DOHH2 (cell line): ENCODE measurements at regions not wholly inside any gene's neighbourhood (a gene's known extent, or its start where the extent isn't known, plus 50 kb on each side); places are given as distances from the start of the nearest gene placed in this dataset.

ENCODE experiments used
- H3F3A ChIP-seq: fragments of 200-600 bp; sonication (generic), shearing (Covaris generic); 2 replicates; pipeline ENCODE4 v1.6.0; 2016; ENCODE audit warnings: antibody characterized with exemption, mild to moderate bottlenecking; ENCODE audit not compliant: control insufficient read depth, insufficient read depth
- H3K27ac ChIP-seq: fragments of 200-600 bp; sonication (generic); 2 replicates; pipeline ENCODE4 v1.5.1; 2014; ENCODE audit warnings: low read depth, mild to moderate bottlenecking, low read length, moderate library complexity
- H3K27me3 ChIP-seq: fragments of 200-600 bp; sonication (generic); 2 replicates; pipeline ENCODE4 v1.6.1; 2014; ENCODE audit warnings: mild to moderate bottlenecking, low read length, mixed read lengths; ENCODE audit not compliant: control insufficient read depth
- H3K36me3 ChIP-seq: fragments of 200-600 bp; sonication (generic); 2 replicates; pipeline ENCODE4 v1.6.1; 2014; ENCODE audit warnings: mild to moderate bottlenecking, low read length, moderate library complexity, mixed read lengths; ENCODE audit not compliant: control insufficient read depth
- H3K4me1 ChIP-seq: fragments of 200-600 bp; sonication (generic); 2 replicates; pipeline ENCODE4 v1.6.1; 2014; ENCODE audit warnings: mild to moderate bottlenecking, low read length, mixed read lengths; ENCODE audit not compliant: control insufficient read depth
- H3K4me2 ChIP-seq: fragments of 200-600 bp; sonication (generic); 2 replicates; pipeline ENCODE4 v1.6.0; 2014; ENCODE audit warnings: mild to moderate bottlenecking, low read length, moderate library complexity
- H3K4me3 ChIP-seq: fragments of 200-600 bp; sonication (generic); 2 replicates; pipeline ENCODE4 v1.5.1; 2014; ENCODE audit warnings: mild to moderate bottlenecking, low read length, mixed read lengths
- H3K79me2 ChIP-seq: fragments of 200-600 bp; sonication (generic); 2 replicates; pipeline ENCODE4 v1.6.1; 2014; ENCODE audit warnings: mild to moderate bottlenecking, low read length, mixed read lengths; ENCODE audit not compliant: control insufficient read depth
- H3K9me2 ChIP-seq: fragments of 200-600 bp; sonication (generic); replicated peaks from 2 replicates; pipeline ENCODE4 v1.6.1; 2014; ENCODE audit warnings: mild to moderate bottlenecking, low read length, mixed read lengths; ENCODE audit not compliant: control insufficient read depth
- H3K9me3 ChIP-seq: fragments of 200-600 bp; sonication (generic); 2 replicates; pipeline ENCODE4 v1.6.1; 2014; ENCODE audit warnings: antibody characterized with exemption, low read length, mixed read lengths; ENCODE audit not compliant: control insufficient read depth, insufficient read depth
- H4K20me1 ChIP-seq: fragments of 200-600 bp; sonication (generic); 2 replicates; pipeline ENCODE4 v1.6.0; 2014; ENCODE audit warnings: low read depth, mild to moderate bottlenecking, antibody characterized with exemption, low read length, moderate library complexity; ENCODE audit not compliant: control insufficient read depth, insufficient read depth
- CTCF ChIP-seq: fragments of 200-600 bp; sonication (generic); IDR thresholded peaks from one replicate; pipeline ENCODE4 v1.5.1; 2014; ENCODE audit warnings: antibody characterized with exemption, mild to moderate bottlenecking, low read depth, low read length; ENCODE audit not compliant: poor library complexity, severe bottlenecking
- EZH2phosphoT487 ChIP-seq: fragments of 200-600 bp; sonication (generic); IDR thresholded peaks from 2 replicates; pipeline ENCODE4 v1.6.1; 2017; ENCODE audit warnings: borderline replicate concordance, mild to moderate bottlenecking, antibody characterized with exemption, low read length, moderate library complexity, mixed read lengths

DNA sequence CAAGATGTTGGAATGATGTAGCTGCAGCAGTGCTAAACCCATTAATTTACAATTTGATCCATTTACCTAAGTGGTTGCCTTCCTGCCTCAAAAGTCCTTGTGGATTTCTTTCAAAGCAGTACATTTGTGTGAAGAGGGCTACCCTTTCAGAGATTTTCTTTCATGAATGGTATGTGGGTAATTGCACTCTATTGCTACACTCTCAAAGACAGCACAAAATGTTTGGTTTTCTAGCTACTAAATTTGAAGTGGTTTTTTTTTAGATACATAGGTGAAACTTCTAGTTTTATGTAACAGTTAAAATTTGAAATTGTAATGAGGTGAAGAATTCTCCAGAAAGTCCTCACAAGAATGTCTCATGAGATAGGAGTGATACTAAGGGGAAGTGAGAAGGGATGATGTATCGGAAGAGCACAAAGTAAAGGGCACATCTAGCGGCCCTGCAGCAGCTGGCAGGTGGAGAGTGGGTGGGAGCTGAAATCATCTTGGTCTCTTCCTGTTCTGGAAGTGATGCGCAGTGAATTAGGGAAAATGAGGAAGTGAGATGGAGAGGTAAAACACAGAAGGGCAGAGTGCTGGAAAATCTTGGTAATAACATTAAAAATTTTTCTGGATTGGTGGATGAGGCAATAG lies 236.8 kb upstream of the MAN1A1 start:
- Histone ChIP-seq H3K36me3 (no peaks in the 10 kb centered on the region), H4K20me1 (no peaks in the 10 kb centered on the region), H3K4me3 (no peak overlapping the region), H3K79me2 (no peaks in the 10 kb centered on the region), H3K27ac (no peak overlapping the region), H3K27me3 (no peaks in the 10 kb centered on the region), H3K9me3 (no peaks in the 10 kb centered on the region), H3K4me1 (peaks cover 4% of the 10 kb centered on the region; the same call in 1 of the 2 replicates), H3K9me2 (no peaks in the 10 kb centered on the region), H3F3A (no peaks in the 10 kb centered on the region), H3K4me2 (no peak overlapping the region)
- TF ChIP-seq EZH2phosphoT487 (no peak), CTCF (no peak)

DNA sequence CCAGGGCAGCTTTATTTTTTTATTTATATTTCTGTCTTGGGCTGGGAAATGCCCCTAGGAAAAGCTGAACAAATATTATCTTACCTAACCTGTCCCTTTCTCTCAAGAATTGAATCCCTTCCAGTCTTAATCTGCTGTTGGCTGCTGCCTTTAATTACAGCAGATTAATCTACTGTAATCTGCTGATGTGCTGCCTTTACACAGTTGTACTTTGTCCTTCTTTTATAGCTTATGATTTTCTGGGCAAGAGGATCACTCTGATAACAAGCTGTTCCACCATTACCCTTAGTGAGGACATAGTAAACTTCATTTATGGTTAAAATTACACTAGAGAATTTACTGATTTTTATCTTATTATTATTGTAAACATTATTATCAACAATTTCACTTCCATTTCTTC lies 234.5 kb upstream of the MAN1A1 start:
- Histone ChIP-seq H3K9me2 (no peaks in the 10 kb centered on the region), H3K9me3 (no peaks in the 10 kb centered on the region), H3K4me1 (peaks cover 4% of the 10 kb centered on the region; the same call in 1 of the 2 replicates), H4K20me1 (no peaks in the 10 kb centered on the region), H3K36me3 (no peaks in the 10 kb centered on the region), H3K79me2 (no peaks in the 10 kb centered on the region), H3K27me3 (no peaks in the 10 kb centered on the region), H3K4me3 (no peak overlapping the region), H3K4me2 (no peak overlapping the region), H3F3A (no peaks in the 10 kb centered on the region), H3K27ac (no peak overlapping the region)
- TF ChIP-seq CTCF (no peak), EZH2phosphoT487 (no peak)

DNA sequence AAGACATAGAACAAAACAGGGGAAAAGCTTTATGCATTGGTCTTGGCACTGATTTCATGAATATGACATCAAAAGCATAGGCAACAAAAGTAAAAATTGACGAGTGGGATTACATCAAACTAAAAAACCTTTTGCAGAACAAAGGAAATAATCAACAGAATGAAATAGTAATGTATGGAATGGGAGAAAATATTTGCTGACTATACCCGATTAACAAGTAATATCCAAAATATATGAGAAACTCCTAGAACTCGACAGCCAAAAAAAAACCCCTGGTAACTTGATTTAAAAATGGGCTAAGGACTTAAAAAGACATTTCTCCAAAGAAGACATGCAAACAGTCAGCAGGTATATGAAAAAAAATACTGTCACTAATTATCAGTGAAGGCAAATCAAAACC lies 231.7 kb upstream of the MAN1A1 start:
- no peaks in the 10 kb centered on the region for H3F3A ChIP-seq
- no peaks in the 10 kb centered on the region for H3K9me3 ChIP-seq
- H4K20me1 ChIP-seq: no peaks in the 10 kb centered on the region
- no peaks in the 10 kb centered on the region for H3K79me2 ChIP-seq
- no peaks in the 10 kb centered on the region for H3K36me3 ChIP-seq
- H3K4me2 ChIP-seq: no peak overlapping the region
- no peak overlapping the region for H3K27ac ChIP-seq
- H3K9me2 ChIP-seq: no peaks in the 10 kb centered on the region
- no peak overlapping the region for H3K4me3 ChIP-seq
- H3K4me1 ChIP-seq: peaks cover 1% of the 10 kb centered on the region; the same call in 1 of the 2 replicates
- no peaks in the 10 kb centered on the region for H3K27me3 ChIP-seq
- no peak for TF ChIP-seq EZH2phosphoT487
- TF ChIP-seq CTCF: no peak
